Natural killer cell (primary cell): ENCODE measurements at regions not wholly inside any gene's neighbourhood (a gene's known extent, or its start where the extent isn't known, plus 50 kb on each side); places are given as distances from the start of the nearest gene placed in this dataset.

Experiments used
- ATAC-seq, 3 donors: fragments of 150-1000 bp in 2 of 3; fragments of 200-7000 bp in 1 of 3; cut with Tn5 transposase; 1 replicate in 1 of 3; 2 replicates in 2 of 3; pipeline ENCODE4 v1.10.0; 2021; ENCODE audit warnings: mild to moderate bottlenecking in 2 of 3, moderate library complexity in 2 of 3
- DNase-seq, 2 donors: peaks; one replicate each; pipeline versions ENCODE4 v3.0.0 to v3.0.0-alpha.2; 2013 to 2021; ENCODE audit warnings: mixed read lengths in 1 of 2
- H3K27ac ChIP-seq: one replicate; pipeline ENCODE4 v1.5.1; 2013; ENCODE audit warnings: mild to moderate bottlenecking, low read length
- H3K27me3 ChIP-seq: one replicate; pipeline ENCODE4 v1.6.1; 2013; ENCODE audit warnings: low read length; ENCODE audit not compliant: control insufficient read depth, insufficient read depth
- H3K36me3 ChIP-seq: one replicate; pipeline ENCODE4 v1.6.1; 2013; ENCODE audit warnings: low read length; ENCODE audit not compliant: control insufficient read depth, insufficient read depth
- H3K4me1 ChIP-seq: one replicate; pipeline ENCODE4 v1.6.1; 2013; ENCODE audit warnings: low read length; ENCODE audit not compliant: control insufficient read depth, insufficient read depth
- H3K4me3 ChIP-seq: one replicate; pipeline ENCODE4 v1.5.1; 2013; ENCODE audit warnings: low read length
- H3K9me3 ChIP-seq: one replicate; pipeline ENCODE4 v1.6.1; 2013; ENCODE audit warnings: low read length; ENCODE audit not compliant: control insufficient read depth, insufficient read depth
- H3K27ac Mint-ChIP-seq, 2 donors: one replicate each; pipeline ENCODE4 v1.8.0; 2022; ENCODE audit warnings: mild to moderate bottlenecking in 2 of 2, mixed read lengths in 2 of 2, moderate library complexity in 1 of 2
- H3K27me3 Mint-ChIP-seq, 2 donors: one replicate each; pipeline ENCODE4 v1.8.0; 2022; ENCODE audit warnings: low read depth in 2 of 2, mixed read lengths in 2 of 2
- H3K36me3 Mint-ChIP-seq: one replicate; pipeline ENCODE4 v1.8.0; 2022; ENCODE audit warnings: mixed read lengths
- H3K4me1 Mint-ChIP-seq, 2 donors: one replicate each; pipeline ENCODE4 v1.8.0; 2022; ENCODE audit warnings: mixed read lengths in 2 of 2
- H3K4me3 Mint-ChIP-seq: one replicate; pipeline ENCODE4 v1.8.0; 2022; ENCODE audit warnings: mild to moderate bottlenecking, moderate library complexity, mixed read lengths
- H3K9me3 Mint-ChIP-seq, 2 donors: one replicate each; pipeline ENCODE4 v1.8.0; 2022; ENCODE audit warnings: mixed read lengths in 2 of 2
- WGBS: methylation state at CpG from one replicate; pipeline ENCODE4 v1.1.7; 2013; ENCODE audit warnings: missing lambda C conversion rate; ENCODE audit not compliant: insufficient coverage; 5-methylcytosine and 5-hydroxymethylcytosine counted together
- intact Hi-C: fragments of 100-400 bp; cut with micrococcal nuclease; formaldehyde crosslinking; loops from one replicate; pipeline ENCODE4 v1.14.2; 2022
- TF ChIP-seq, protein P1 (sequence below): fragments of 200-600 bp; IDR thresholded peaks from one replicate; pipeline ENCODE4 v1.8.0; 2022; ENCODE audit warnings: antibody characterized with exemption

DNA sequence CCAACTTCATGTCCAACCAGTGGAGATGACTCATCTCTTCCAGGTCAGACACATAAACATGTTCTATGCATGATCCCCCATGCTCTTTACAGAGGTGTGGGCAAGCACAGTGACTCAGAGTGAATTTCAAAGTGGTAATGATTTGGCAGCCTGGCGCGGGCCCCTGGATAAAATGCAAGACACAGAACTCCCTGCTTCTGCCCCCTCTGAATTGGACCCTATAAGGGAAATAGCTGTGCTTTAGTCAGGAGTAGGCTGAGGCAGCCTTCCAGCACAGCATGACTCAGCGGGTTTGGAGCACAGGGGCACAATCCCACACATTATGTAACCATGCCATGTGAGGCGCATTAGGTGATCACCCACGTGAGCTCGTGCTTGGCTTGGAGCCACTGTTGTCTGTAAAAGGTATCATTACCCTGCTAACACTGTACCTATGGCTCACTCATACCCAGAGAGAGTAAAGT, 127.4 kb downstream of the C6orf118 start:
- H3K4me3 ChIP-seq = no peak overlapping the region
- intact Hi-C loops = no loop called here
- H3K4me3 Mint-ChIP-seq = no peak overlapping the region
- TF ChIP-seq, protein P1, sequence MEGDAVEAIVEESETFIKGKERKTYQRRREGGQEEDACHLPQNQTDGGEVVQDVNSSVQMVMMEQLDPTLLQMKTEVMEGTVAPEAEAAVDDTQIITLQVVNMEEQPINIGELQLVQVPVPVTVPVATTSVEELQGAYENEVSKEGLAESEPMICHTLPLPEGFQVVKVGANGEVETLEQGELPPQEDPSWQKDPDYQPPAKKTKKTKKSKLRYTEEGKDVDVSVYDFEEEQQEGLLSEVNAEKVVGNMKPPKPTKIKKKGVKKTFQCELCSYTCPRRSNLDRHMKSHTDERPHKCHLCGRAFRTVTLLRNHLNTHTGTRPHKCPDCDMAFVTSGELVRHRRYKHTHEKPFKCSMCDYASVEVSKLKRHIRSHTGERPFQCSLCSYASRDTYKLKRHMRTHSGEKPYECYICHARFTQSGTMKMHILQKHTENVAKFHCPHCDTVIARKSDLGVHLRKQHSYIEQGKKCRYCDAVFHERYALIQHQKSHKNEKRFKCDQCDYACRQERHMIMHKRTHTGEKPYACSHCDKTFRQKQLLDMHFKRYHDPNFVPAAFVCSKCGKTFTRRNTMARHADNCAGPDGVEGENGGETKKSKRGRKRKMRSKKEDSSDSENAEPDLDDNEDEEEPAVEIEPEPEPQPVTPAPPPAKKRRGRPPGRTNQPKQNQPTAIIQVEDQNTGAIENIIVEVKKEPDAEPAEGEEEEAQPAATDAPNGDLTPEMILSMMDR = no peak
- no peaks in the 10 kb centered on the region for H3K27me3 ChIP-seq
- peaks cover 16 to 22% of the 10 kb centered on the region in 2 donors for H3K9me3 Mint-ChIP-seq
- no peak for ATAC-seq
- 85% methylated on average over 6 of the region's 6 CpGs for WGBS
- H3K9me3 ChIP-seq = peaks cover 18% of the 10 kb centered on the region
- H3K4me1 ChIP-seq = no peaks in the 10 kb centered on the region
- no peak overlapping the region for H3K27ac ChIP-seq
- H3K4me1 Mint-ChIP-seq = no peaks in the 10 kb centered on the region
- no peak overlapping the region for H3K27ac Mint-ChIP-seq
- no peak for DNase-seq
- H3K36me3 Mint-ChIP-seq = peaks cover 6% of the 10 kb centered on the region
- no peaks in the 10 kb centered on the region for H3K27me3 Mint-ChIP-seq
- no peaks in the 10 kb centered on the region for H3K36me3 ChIP-seq

DNA sequence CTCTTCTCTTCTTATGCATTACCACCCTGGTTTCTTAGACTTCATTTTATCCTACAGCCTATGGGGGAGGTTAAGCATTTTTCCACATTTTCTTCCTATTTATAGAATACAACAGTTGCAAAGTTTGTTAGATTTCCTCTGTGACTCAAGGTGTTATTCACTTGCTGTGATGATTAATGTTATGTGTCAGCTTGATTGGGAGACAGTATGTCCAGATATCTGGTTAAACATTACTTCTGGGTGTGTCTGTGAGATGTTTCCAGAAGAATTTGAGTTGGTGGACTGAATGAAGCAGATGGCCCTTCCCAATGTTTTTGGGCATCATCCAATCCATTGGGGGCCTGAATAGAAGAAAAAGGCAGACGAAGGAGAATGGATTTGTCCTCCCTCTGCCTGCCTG, 131.3 kb downstream of the C6orf118 start:
- Histone ChIP-seq H3K9me3 (peaks cover 3% of the 10 kb centered on the region), H3K36me3 (no peaks in the 10 kb centered on the region), H3K27me3 (no peaks in the 10 kb centered on the region), H3K27ac (no peak overlapping the region), H3K4me3 (no peak overlapping the region), H3K4me1 (no peaks in the 10 kb centered on the region)
- Mint-ChIP-seq H3K9me3 (peaks cover 17 to 25% of the 10 kb centered on the region in 2 donors), H3K36me3 (peaks cover 6% of the 10 kb centered on the region), H3K27ac (no peak overlapping the region), H3K4me1 (no peaks in the 10 kb centered on the region), H3K4me3 (no peak overlapping the region), H3K27me3 (no peaks in the 10 kb centered on the region)
- DNase-seq = no peak
- TF ChIP-seq, protein P1 = no peak
- ATAC-seq = no peak
- intact Hi-C loops = no loop called here
- WGBS = 73% methylated on average over 1 of the region's 1 CpG

DNA sequence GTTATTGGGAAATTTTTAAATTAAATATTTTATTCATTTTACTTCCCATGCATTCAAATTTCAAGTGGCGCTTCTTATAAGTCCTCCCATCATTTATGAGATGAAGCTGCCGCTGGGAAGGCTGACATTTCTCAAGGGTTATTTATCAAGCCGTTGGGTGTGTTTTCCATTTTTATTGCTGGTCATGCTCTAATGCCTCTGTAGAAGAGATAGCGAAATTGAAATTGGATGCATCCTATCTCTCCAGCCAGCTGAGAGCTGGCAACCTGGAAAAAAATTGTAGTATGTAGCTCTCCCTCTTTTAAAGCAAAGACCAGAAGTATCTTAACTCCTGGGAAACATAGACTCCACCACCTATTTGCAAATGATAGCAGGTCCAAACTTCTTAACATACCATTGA, 135.9 kb downstream of the C6orf118 start:
- H3K4me1 ChIP-seq = no peaks in the 10 kb centered on the region
- peaks cover 11% of the 10 kb centered on the region for H3K36me3 Mint-ChIP-seq
- no peaks in the 10 kb centered on the region for H3K36me3 ChIP-seq
- H3K4me1 Mint-ChIP-seq = no peaks in the 10 kb centered on the region
- 92% methylated on average over 4 of the region's 4 CpGs for WGBS
- H3K4me3 ChIP-seq = no peak overlapping the region
- H3K9me3 ChIP-seq = no peaks in the 10 kb centered on the region
- ATAC-seq = no peak
- no peaks in the 10 kb centered on the region for H3K27me3 ChIP-seq
- no peak overlapping the region for H3K27ac ChIP-seq
- H3K9me3 Mint-ChIP-seq = peaks cover 12 to 31% of the 10 kb centered on the region in 2 donors
- intact Hi-C loops = no loop called here
- no peak overlapping the region for H3K4me3 Mint-ChIP-seq
- TF ChIP-seq, protein P1 = no peak
- H3K27ac Mint-ChIP-seq = no peak overlapping the region
- no peaks in the 10 kb centered on the region for H3K27me3 Mint-ChIP-seq
- no peak for DNase-seq

DNA sequence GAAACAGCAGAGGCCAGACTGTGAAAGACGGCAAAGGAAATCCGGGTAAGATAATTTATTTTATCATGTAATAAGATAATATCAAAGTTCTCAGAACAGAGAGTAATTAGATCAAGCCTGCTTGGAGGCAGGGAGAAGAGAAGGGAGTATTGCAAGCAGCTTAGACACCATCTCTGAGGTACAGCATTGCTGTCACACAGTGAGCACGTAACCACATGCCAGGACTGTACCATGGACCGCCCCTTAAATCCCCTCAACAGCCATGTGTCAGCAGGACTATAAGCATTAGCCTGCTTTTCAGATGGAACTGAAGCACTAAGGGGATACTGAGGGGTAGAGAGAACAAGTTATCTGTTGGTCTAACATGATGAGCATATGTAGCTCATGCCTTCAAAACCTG, 141.5 kb downstream of the C6orf118 start:
- WGBS = 88% methylated on average over 2 of the region's 4 CpGs
- Mint-ChIP-seq H3K27me3 (no peaks in the 10 kb centered on the region), H3K27ac (no peak overlapping the region), H3K9me3 (peaks cover 13 to 35% of the 10 kb centered on the region in 2 donors), H3K4me1 (no peaks in the 10 kb centered on the region), H3K4me3 (no peak overlapping the region), H3K36me3 (peaks cover 5% of the 10 kb centered on the region)
- ATAC-seq (peak in 1 of 3 donors; percentile 17), DNase-seq (no peak)
- Histone ChIP-seq H3K4me3 (no peak overlapping the region), H3K27ac (no peak overlapping the region), H3K27me3 (no peaks in the 10 kb centered on the region), H3K36me3 (no peaks in the 10 kb centered on the region), H3K9me3 (peaks cover 6% of the 10 kb centered on the region), H3K4me1 (no peaks in the 10 kb centered on the region)
- TF ChIP-seq, protein P1 = no peak
- intact Hi-C loops = no loop called here
